GM21723 (cell line): ENCODE measurements at regions not wholly inside any gene's neighbourhood (a gene's known extent, or its start where the extent isn't known, plus 50 kb on each side); places are given as distances from the start of the nearest gene placed in this dataset.
"Not testable (repeated sequence)": the region's sequence is repeated elsewhere in the genome, so short reads cannot be mapped to it uniquely, and the experiment has no call there.

Experiments used
- ATAC-seq: cut with Tn5 transposase; IDR thresholded peaks from one replicate; pipeline ENCODE4 v1.9.1; 2021; ENCODE audit warnings: mild to moderate bottlenecking, moderate library complexity; ENCODE audit not compliant: unreplicated experiment

- ATAC-seq: peak; percentile 99
These were observed 232.3 kb downstream of the TLR4 start for GRCh38 chr9:117936185-117937130.

GRCh38 chr9:117938086-117938485, 233.9 kb downstream of the TLR4 start:
- ATAC-seq: no peak

GRCh38 chr9:117938896-117939295, 234.7 kb downstream of the TLR4 start:
- ATAC-seq: no peak

- not testable (repeated sequence) for ATAC-seq
These were observed 240.5 kb downstream of the TLR4 start for GRCh38 chr9:117944750-117945149.

GRCh38 chr9:117945286-117945685, 241.1 kb downstream of the TLR4 start:
- no peak for ATAC-seq

- ATAC-seq: no peak
These were observed 246.9 kb downstream of the TLR4 start for GRCh38 chr9:117951127-117951526.

- no peak for ATAC-seq
These were observed 248.4 kb downstream of the TLR4 start for GRCh38 chr9:117952581-117952980.

GRCh38 chr9:117957267-117957666, 253.1 kb downstream of the TLR4 start:
- ATAC-seq: no peak

- no peak for ATAC-seq
These were observed 254.5 kb downstream of the TLR4 start for GRCh38 chr9:117958726-117959125.

GRCh38 chr9:117963493-117964090, 259.4 kb downstream of the TLR4 start:
- no peak for ATAC-seq

- no peak for ATAC-seq
These were observed 266.3 kb downstream of the TLR4 start for GRCh38 chr9:117970276-117971050.

GRCh38 chr9:117974108-117974507, 269.9 kb downstream of the TLR4 start:
- ATAC-seq: no peak

GRCh38 chr9:117979914-117980313, 275.7 kb downstream of the TLR4 start:
- no peak for ATAC-seq

- no peak for ATAC-seq
These were observed 283.7 kb downstream of the TLR4 start for GRCh38 chr9:117987945-117988344.

- ATAC-seq: no peak
These were observed 287.8 kb downstream of the TLR4 start for GRCh38 chr9:117992006-117992405.

GRCh38 chr9:118000581-118000980, 296.4 kb downstream of the TLR4 start:
- no peak for ATAC-seq

- ATAC-seq: no peak
These were observed 299.0 kb downstream of the TLR4 start for GRCh38 chr9:118003240-118003639.

- no peak for ATAC-seq
These were observed 304.0 kb downstream of the TLR4 start for GRCh38 chr9:118008246-118008645.

GRCh38 chr9:118009614-118010013, 305.4 kb downstream of the TLR4 start:
- no peak for ATAC-seq

GRCh38 chr9:118017607-118018122, 313.5 kb downstream of the TLR4 start:
- no peak for ATAC-seq

GRCh38 chr9:118023644-118024043, 319.4 kb downstream of the TLR4 start:
- ATAC-seq: no peak
